ENCODE measurements at regions not wholly inside any gene's neighbourhood (a gene's known extent, or its start where the extent isn't known, plus 50 kb on each side); places are given as distances from the start of the nearest gene placed in this dataset.
"Not testable (repeated sequence)": the region's sequence is repeated elsewhere in the genome, so short reads cannot be mapped to it uniquely, and the experiment has no call there.

- peaks cover 4 to 9% of the 10 kb centered on the region in 2 experiments; a peak in 3 of 4 replicates for H3K4me1 Mint-ChIP-seq
- H2AFZ ChIP-seq (ENCODE audit: low read length) = no peak overlapping the region
- H3K18ac ChIP-seq (ENCODE audit: insufficient read length, low read depth, low read length) = no peak overlapping the region
- no peaks in the 10 kb centered on the region for H3K9me3 ChIP-seq (ENCODE audit: control insufficient read depth, low read depth, low read length)
- H2AK5ac ChIP-seq (ENCODE audit: insufficient read length, low read length) = no peak overlapping the region
- H3K27ac ChIP-seq (ENCODE audit: insufficient read length, low read depth, low read length) = no peak overlapping the region
- H2BK5ac ChIP-seq (ENCODE audit: insufficient read length, low read length) = no peak overlapping the region
- no peak overlapping the region for H3T11ph ChIP-seq (ENCODE audit: low read length)
- no peak overlapping the region for H3K27ac Mint-ChIP-seq
- no peak overlapping the region for H2BK12ac ChIP-seq (ENCODE audit: insufficient read length, low read depth, low read length)
- H3K4me1 ChIP-seq (ENCODE audit: insufficient read depth, low read length) = no peaks in the 10 kb centered on the region
- H3K4ac ChIP-seq (ENCODE audit: low read depth, low read length) = no peak overlapping the region
- H3K56ac ChIP-seq (ENCODE audit: insufficient read length, low read depth, low read length) = no peak overlapping the region
- no peak for DNase-seq
- H4K91ac ChIP-seq (ENCODE audit: insufficient read length, low read depth, low read length) = no peak overlapping the region
- TF ChIP-seq CTCF (conservative IDR thresholded peaks at IDR 0.05) = no peak
- no peak overlapping the region for H3K9ac ChIP-seq (ENCODE audit: extremely low read depth, insufficient read length, low read length)
- H2BK20ac ChIP-seq (ENCODE audit: low read depth, low read length, poor library complexity, severe bottlenecking) = no peak overlapping the region
- WGBS (ENCODE audit: extremely low coverage, insufficient read length, low lambda C conversion rate) = no CpG with 5 or more reads among the region's 3 CpGs
- no peak overlapping the region for H3K14ac ChIP-seq (ENCODE audit: insufficient read depth, low read length)
- H3K4me3 Mint-ChIP-seq = no peak overlapping the region
- H3K79me1 ChIP-seq (ENCODE audit: insufficient read depth, low read depth, low read length, poor library complexity, severe bottlenecking) = no peaks in the 10 kb centered on the region
- H3K36me3 Mint-ChIP-seq (ENCODE audit: insufficient read depth in 1 of 3, low read depth in 3 of 3) = peaks cover 0 to 2% (median 0%) of the 10 kb centered on the region in 3 experiments; a peak in 3 of 7 replicates
- no peak overlapping the region for H3K23ac ChIP-seq (ENCODE audit: insufficient read length, low read depth, low read length)
- H4K8ac ChIP-seq (replicated peaks; ENCODE audit: insufficient read length, low read depth, low read length) = no peak overlapping the region
- H2BK15ac ChIP-seq (ENCODE audit: low read depth, low read length) = no peak overlapping the region
- no peaks in the 10 kb centered on the region for H3K27me3 ChIP-seq (ENCODE audit: insufficient read depth, low read length)
- H4K20me1 ChIP-seq (ENCODE audit: control insufficient read depth, insufficient read depth, insufficient read length) = no peaks in the 10 kb centered on the region
- no peak overlapping the region for H3K4me2 ChIP-seq (ENCODE audit: insufficient read depth, insufficient read length, low read length)
- H3K9me3 Mint-ChIP-seq = peaks cover 59 to 62% of the 10 kb centered on the region in 2 experiments
- no peaks in the 10 kb centered on the region for H3K79me2 ChIP-seq (ENCODE audit: insufficient read depth, low read length)
- H3K23me2 ChIP-seq (ENCODE audit: insufficient read length, low read depth, low read length, poor library complexity, severe bottlenecking) = no peaks in the 10 kb centered on the region
- H4K5ac ChIP-seq (ENCODE audit: insufficient read length, low read depth, low read length) = no peak overlapping the region
- H3K27me3 Mint-ChIP-seq (ENCODE audit: low read depth) = no peaks in the 10 kb centered on the region; the same call in 1 of the 2 replicates
- no peak overlapping the region for H2BK120ac ChIP-seq (ENCODE audit: low read depth, low read length, poor library complexity, severe bottlenecking)
These were observed 161.1 kb downstream of the MSN start for GRCh38 chrX:65828599-65828998.

GRCh38 chrX:65825226-65825625 is 157.8 kb downstream of the MSN start:
- WGBS (ENCODE audit: extremely low coverage, insufficient read length, low lambda C conversion rate) = no CpG with 5 or more reads among the region's 4 CpGs
- not testable (repeated sequence) for H3K23ac ChIP-seq (ENCODE audit: insufficient read length, low read depth, low read length); H2AFZ ChIP-seq (ENCODE audit: low read length); H2BK12ac ChIP-seq (ENCODE audit: insufficient read length, low read depth, low read length); H3K79me1 ChIP-seq (ENCODE audit: insufficient read depth, low read depth, low read length, poor library complexity, severe bottlenecking); H3K27ac Mint-ChIP-seq; H3K9ac ChIP-seq (ENCODE audit: extremely low read depth, insufficient read length, low read length); H3K27me3 ChIP-seq (ENCODE audit: insufficient read depth, low read length); H3K4ac ChIP-seq (ENCODE audit: low read depth, low read length); H3K4me1 ChIP-seq (ENCODE audit: insufficient read depth, low read length); H3K4me2 ChIP-seq (ENCODE audit: insufficient read depth, insufficient read length, low read length); H2BK20ac ChIP-seq (ENCODE audit: low read depth, low read length, poor library complexity, severe bottlenecking); H2BK120ac ChIP-seq (ENCODE audit: low read depth, low read length, poor library complexity, severe bottlenecking); H3K27me3 Mint-ChIP-seq (ENCODE audit: low read depth); H3T11ph ChIP-seq (ENCODE audit: low read length); H3K4me1 Mint-ChIP-seq; H3K9me3 ChIP-seq (ENCODE audit: control insufficient read depth, low read depth, low read length); H2AK5ac ChIP-seq (ENCODE audit: insufficient read length, low read length); H3K27ac ChIP-seq (ENCODE audit: insufficient read length, low read depth, low read length); H4K91ac ChIP-seq (ENCODE audit: insufficient read length, low read depth, low read length); H3K18ac ChIP-seq (ENCODE audit: insufficient read length, low read depth, low read length); H3K4me3 Mint-ChIP-seq; H4K20me1 ChIP-seq (ENCODE audit: control insufficient read depth, insufficient read depth, insufficient read length); DNase-seq; H3K79me2 ChIP-seq (ENCODE audit: insufficient read depth, low read length); H2BK5ac ChIP-seq (ENCODE audit: insufficient read length, low read length); H4K8ac ChIP-seq (replicated peaks; ENCODE audit: insufficient read length, low read depth, low read length); H3K56ac ChIP-seq (ENCODE audit: insufficient read length, low read depth, low read length); H3K23me2 ChIP-seq (ENCODE audit: insufficient read length, low read depth, low read length, poor library complexity, severe bottlenecking); H3K14ac ChIP-seq (ENCODE audit: insufficient read depth, low read length); H2BK15ac ChIP-seq (ENCODE audit: low read depth, low read length); H3K36me3 Mint-ChIP-seq (ENCODE audit: insufficient read depth in 1 of 3, low read depth in 3 of 3); H4K5ac ChIP-seq (ENCODE audit: insufficient read length, low read depth, low read length)
- peaks cover 63 to 66% of the 10 kb centered on the region in 2 experiments for H3K9me3 Mint-ChIP-seq
